ENCODE measurements at regions not wholly inside any gene's neighbourhood (a gene's known extent, or its start where the extent isn't known, plus 50 kb on each side); places are given as distances from the start of the nearest gene placed in this dataset.
"Not testable (repeated sequence)": the region's sequence is repeated elsewhere in the genome, so short reads cannot be mapped to it uniquely, and the experiment has no call there.

DNA sequence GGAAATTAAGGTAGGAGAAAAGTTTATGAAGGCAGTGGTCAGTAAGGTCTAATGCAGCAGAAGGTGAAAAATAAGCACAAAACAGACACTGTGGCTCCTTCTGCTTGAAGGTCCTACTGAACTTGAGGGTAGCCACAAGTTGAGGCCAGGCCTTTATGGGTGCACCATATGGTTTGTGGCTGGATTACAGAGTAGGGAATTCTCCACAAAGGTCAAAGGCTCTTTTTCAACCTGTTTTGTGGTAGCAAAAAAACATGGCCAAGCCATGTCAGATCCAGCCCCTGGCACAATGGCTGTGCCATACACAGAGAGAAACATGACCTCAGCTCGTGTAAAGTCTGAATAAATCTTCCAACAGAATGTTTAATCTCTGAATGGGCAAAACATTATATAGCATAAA lies 214.0 kb downstream of the SATB1 start:
- H3K9me3 ChIP-seq (ENCODE audit: control insufficient read depth, insufficient read depth, low read length): no peaks in the 10 kb centered on the region
- no peaks in the 10 kb centered on the region for H3K36me3 ChIP-seq (ENCODE audit: control insufficient read depth, low read length)
- no peak overlapping the region for H3K4me2 ChIP-seq (ENCODE audit: low read length)
- TF ChIP-seq, protein P1, sequence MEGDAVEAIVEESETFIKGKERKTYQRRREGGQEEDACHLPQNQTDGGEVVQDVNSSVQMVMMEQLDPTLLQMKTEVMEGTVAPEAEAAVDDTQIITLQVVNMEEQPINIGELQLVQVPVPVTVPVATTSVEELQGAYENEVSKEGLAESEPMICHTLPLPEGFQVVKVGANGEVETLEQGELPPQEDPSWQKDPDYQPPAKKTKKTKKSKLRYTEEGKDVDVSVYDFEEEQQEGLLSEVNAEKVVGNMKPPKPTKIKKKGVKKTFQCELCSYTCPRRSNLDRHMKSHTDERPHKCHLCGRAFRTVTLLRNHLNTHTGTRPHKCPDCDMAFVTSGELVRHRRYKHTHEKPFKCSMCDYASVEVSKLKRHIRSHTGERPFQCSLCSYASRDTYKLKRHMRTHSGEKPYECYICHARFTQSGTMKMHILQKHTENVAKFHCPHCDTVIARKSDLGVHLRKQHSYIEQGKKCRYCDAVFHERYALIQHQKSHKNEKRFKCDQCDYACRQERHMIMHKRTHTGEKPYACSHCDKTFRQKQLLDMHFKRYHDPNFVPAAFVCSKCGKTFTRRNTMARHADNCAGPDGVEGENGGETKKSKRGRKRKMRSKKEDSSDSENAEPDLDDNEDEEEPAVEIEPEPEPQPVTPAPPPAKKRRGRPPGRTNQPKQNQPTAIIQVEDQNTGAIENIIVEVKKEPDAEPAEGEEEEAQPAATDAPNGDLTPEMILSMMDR (IDR thresholded peaks at IDR 0.05; ENCODE audit: low read depth, low read length, poor library complexity, severe bottlenecking): no peak
- no peak for TF ChIP-seq EZH2phosphoT487 (IDR thresholded peaks at IDR 0.05; ENCODE audit: borderline replicate concordance, low read length)
- no peaks in the 10 kb centered on the region for H3K27me3 ChIP-seq (ENCODE audit: control insufficient read depth, low read length)
- peaks cover 28% of the 10 kb centered on the region for H3K4me1 ChIP-seq (ENCODE audit: control insufficient read depth, low read length)
- H3K9me2 ChIP-seq (replicated peaks; ENCODE audit: control insufficient read depth, low read length): no peaks in the 10 kb centered on the region
- H3K79me2 ChIP-seq (ENCODE audit: control insufficient read depth, low read length): no peaks in the 10 kb centered on the region
- no peak overlapping the region for H3K27ac ChIP-seq (ENCODE audit: low read depth, low read length)
- no peaks in the 10 kb centered on the region for H3F3A ChIP-seq (ENCODE audit: control insufficient read depth, insufficient read depth)
- H3K4me3 ChIP-seq (ENCODE audit: low read length): no peak overlapping the region
- H4K20me1 ChIP-seq (ENCODE audit: control insufficient read depth, insufficient read depth, low read depth, low read length): no peaks in the 10 kb centered on the region

DNA sequence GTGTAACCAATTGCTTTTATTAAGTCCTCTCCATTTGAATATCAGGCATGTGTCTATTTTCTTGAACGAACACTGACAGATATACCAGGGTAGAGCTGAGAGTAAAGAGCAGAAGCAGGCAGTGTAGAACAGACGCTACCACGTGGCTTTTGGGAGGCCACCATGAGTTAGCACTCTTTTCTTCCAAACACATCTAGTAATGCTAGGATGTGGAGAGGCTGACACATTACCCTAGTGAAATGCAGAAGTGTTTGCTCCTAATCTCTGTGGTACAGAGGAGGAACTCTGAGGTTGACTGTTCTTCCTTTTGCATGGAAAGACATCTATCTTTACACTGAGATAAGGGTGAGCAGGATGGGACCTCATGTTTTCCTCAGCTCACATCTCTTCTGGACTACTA lies 216.3 kb downstream of the SATB1 start:
- Histone ChIP-seq H3K79me2 (ENCODE audit: control insufficient read depth, low read length) (no peaks in the 10 kb centered on the region), H3K27ac (ENCODE audit: low read depth, low read length) (no peak overlapping the region), H3K4me3 (ENCODE audit: low read length) (no peak overlapping the region), H3K36me3 (ENCODE audit: control insufficient read depth, low read length) (no peaks in the 10 kb centered on the region), H3F3A (ENCODE audit: control insufficient read depth, insufficient read depth) (no peaks in the 10 kb centered on the region), H4K20me1 (ENCODE audit: control insufficient read depth, insufficient read depth, low read depth, low read length) (no peaks in the 10 kb centered on the region), H3K9me3 (ENCODE audit: control insufficient read depth, insufficient read depth, low read length) (no peaks in the 10 kb centered on the region), H3K4me2 (ENCODE audit: low read length) (no peak overlapping the region), H3K9me2 (replicated peaks; ENCODE audit: control insufficient read depth, low read length) (no peaks in the 10 kb centered on the region), H3K4me1 (ENCODE audit: control insufficient read depth, low read length) (peaks cover 9% of the 10 kb centered on the region), H3K27me3 (ENCODE audit: control insufficient read depth, low read length) (no peaks in the 10 kb centered on the region)
- no peak for TF ChIP-seq EZH2phosphoT487 (IDR thresholded peaks at IDR 0.05; ENCODE audit: borderline replicate concordance, low read length)
- TF ChIP-seq, protein P1 (IDR thresholded peaks at IDR 0.05; ENCODE audit: low read depth, low read length, poor library complexity, severe bottlenecking): no peak

- H3F3A ChIP-seq (ENCODE audit: control insufficient read depth, insufficient read depth): no peaks in the 10 kb centered on the region
- H3K9me2 ChIP-seq (replicated peaks; ENCODE audit: control insufficient read depth, low read length): no peaks in the 10 kb centered on the region
- peaks cover 4% of the 10 kb centered on the region for H3K4me1 ChIP-seq (ENCODE audit: control insufficient read depth, low read length)
- H3K27me3 ChIP-seq (ENCODE audit: control insufficient read depth, low read length): no peaks in the 10 kb centered on the region
- no peak overlapping the region for H3K4me3 ChIP-seq (ENCODE audit: low read length)
- H4K20me1 ChIP-seq (ENCODE audit: control insufficient read depth, insufficient read depth, low read depth, low read length): no peaks in the 10 kb centered on the region
- no peaks in the 10 kb centered on the region for H3K9me3 ChIP-seq (ENCODE audit: control insufficient read depth, insufficient read depth, low read length)
- TF ChIP-seq, protein P1 (IDR thresholded peaks at IDR 0.05; ENCODE audit: low read depth, low read length, poor library complexity, severe bottlenecking): no peak
- no peak for TF ChIP-seq EZH2phosphoT487 (IDR thresholded peaks at IDR 0.05; ENCODE audit: borderline replicate concordance, low read length)
- H3K79me2 ChIP-seq (ENCODE audit: control insufficient read depth, low read length): no peaks in the 10 kb centered on the region
- no peak overlapping the region for H3K27ac ChIP-seq (ENCODE audit: low read depth, low read length)
- no peak overlapping the region for H3K4me2 ChIP-seq (ENCODE audit: low read length)
- H3K36me3 ChIP-seq (ENCODE audit: control insufficient read depth, low read length): no peaks in the 10 kb centered on the region
Measured at GRCh38 chr3:18208091-18208490, 217.0 kb downstream of the SATB1 start.

- Histone ChIP-seq H3K4me1 (ENCODE audit: control insufficient read depth, low read length) (peaks cover 4% of the 10 kb centered on the region), H3F3A (ENCODE audit: control insufficient read depth, insufficient read depth) (no peaks in the 10 kb centered on the region), H3K79me2 (ENCODE audit: control insufficient read depth, low read length) (no peaks in the 10 kb centered on the region), H3K4me2 (ENCODE audit: low read length) (no peak overlapping the region), H3K4me3 (ENCODE audit: low read length) (no peak overlapping the region), H3K9me2 (replicated peaks; ENCODE audit: control insufficient read depth, low read length) (no peaks in the 10 kb centered on the region), H3K27me3 (ENCODE audit: control insufficient read depth, low read length) (no peaks in the 10 kb centered on the region), H3K9me3 (ENCODE audit: control insufficient read depth, insufficient read depth, low read length) (no peaks in the 10 kb centered on the region), H3K36me3 (ENCODE audit: control insufficient read depth, low read length) (no peaks in the 10 kb centered on the region), H3K27ac (ENCODE audit: low read depth, low read length) (no peak overlapping the region), H4K20me1 (ENCODE audit: control insufficient read depth, insufficient read depth, low read depth, low read length) (no peaks in the 10 kb centered on the region)
- TF ChIP-seq, protein P1 (IDR thresholded peaks at IDR 0.05; ENCODE audit: low read depth, low read length, poor library complexity, severe bottlenecking): no peak
Measured at GRCh38 chr3:18207226-18207625, 217.9 kb downstream of the SATB1 start.

DNA sequence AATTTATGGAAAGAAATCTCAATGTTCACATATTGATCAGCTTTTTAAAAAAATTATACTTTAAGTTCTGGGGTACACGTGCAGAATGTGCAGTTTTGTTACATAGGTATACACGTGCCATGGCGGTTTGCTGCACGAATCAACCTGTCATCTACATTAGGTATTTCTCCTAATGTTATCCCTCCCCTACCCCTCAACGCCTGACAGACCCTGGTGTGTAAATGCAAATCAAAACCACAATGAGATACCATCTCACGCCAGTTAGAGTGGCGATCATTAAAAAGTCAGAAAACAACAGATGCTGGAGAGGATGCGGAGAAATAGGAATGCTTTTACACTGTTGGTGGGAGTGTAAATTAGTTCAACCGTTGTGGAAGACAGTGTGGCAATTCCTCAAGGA lies 219.4 kb downstream of the SATB1 start:
- H3K9me2 ChIP-seq (replicated peaks; ENCODE audit: control insufficient read depth, low read length); H3K9me3 ChIP-seq (ENCODE audit: control insufficient read depth, insufficient read depth, low read length); H3K79me2 ChIP-seq (ENCODE audit: control insufficient read depth, low read length); H3F3A ChIP-seq (ENCODE audit: control insufficient read depth, insufficient read depth); H3K4me2 ChIP-seq (ENCODE audit: low read length); H3K27ac ChIP-seq (ENCODE audit: low read depth, low read length); H3K27me3 ChIP-seq (ENCODE audit: control insufficient read depth, low read length); H4K20me1 ChIP-seq (ENCODE audit: control insufficient read depth, insufficient read depth, low read depth, low read length); H3K36me3 ChIP-seq (ENCODE audit: control insufficient read depth, low read length); H3K4me1 ChIP-seq (ENCODE audit: control insufficient read depth, low read length); H3K4me3 ChIP-seq (ENCODE audit: low read length): not testable (repeated sequence)
